ENCODE measurements at regions not wholly inside any gene's neighbourhood (a gene's known extent, or its start where the extent isn't known, plus 50 kb on each side); places are given as distances from the start of the nearest gene placed in this dataset.

DNA sequence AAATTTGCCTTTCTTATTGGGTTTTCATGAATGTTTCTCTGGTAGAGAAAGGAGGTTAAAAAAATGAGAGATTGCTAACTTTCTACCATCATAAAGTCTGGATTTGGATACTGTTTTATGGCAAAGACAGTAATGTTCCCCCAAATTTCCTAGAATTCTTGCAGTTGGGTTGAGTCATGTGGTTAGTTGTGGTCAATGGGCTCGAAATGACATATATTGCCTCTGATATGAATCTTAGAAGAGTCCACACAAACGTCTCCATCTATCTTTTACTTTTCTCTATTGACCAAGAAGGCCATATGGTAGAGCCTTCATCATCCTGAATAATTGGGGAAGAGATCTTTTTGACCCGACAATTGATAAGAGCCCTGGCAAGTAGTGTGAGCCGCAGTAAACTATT, 119.5 kb upstream of the PMCH start:
- H3K9me3 ChIP-seq (ENCODE audit: insufficient read depth in 2 of 2, low read depth in 1 of 2, low read length in 1 of 2): peaks cover 0 to 2% of the 10 kb centered on the region in 2 experiments; a peak in 1 of 4 replicates
- H3K23me2 ChIP-seq (ENCODE audit: low read depth, low read length): no peaks in the 10 kb centered on the region
- H3K79me1 ChIP-seq (ENCODE audit: low read depth, low read length): no peaks in the 10 kb centered on the region
- no peaks in the 10 kb centered on the region for H3K36me3 ChIP-seq (ENCODE audit: control insufficient read depth in 2 of 4, insufficient read depth in 4 of 4, low read length in 3 of 4)
- no peaks in the 10 kb centered on the region; a peak in 1 of 7 replicates for H3K4me1 ChIP-seq (replicated peaks in 1 of 4; ENCODE audit: control insufficient read depth in 3 of 4, insufficient read depth in 4 of 4, low read length in 3 of 4)
- H3K9ac ChIP-seq (replicated peaks in 1 of 4; ENCODE audit: extremely low read depth in 1 of 4, low read depth in 3 of 4, low read length in 3 of 4): no peak overlapping the region
- H3K27me3 ChIP-seq (replicated peaks in 1 of 4; ENCODE audit: control insufficient read depth in 3 of 4, extremely low read depth in 1 of 4, insufficient read depth in 3 of 4, low read length in 3 of 4): no peaks in the 10 kb centered on the region
- H2AFZ ChIP-seq (ENCODE audit: low read length): no peak overlapping the region
- ChIA-PET POLR2A (ENCODE audit: partially characterized antibody) (no interaction called here), CTCF (ENCODE audit: partially characterized antibody) (no interaction called here)
- no peak overlapping the region for H2BK15ac ChIP-seq (ENCODE audit: low read length)
- H3K56ac ChIP-seq (replicated peaks; ENCODE audit: insufficient read length, low read depth, low read length): no peak overlapping the region
- FAIRE-seq: no peak
- H2BK120ac ChIP-seq (replicated peaks; ENCODE audit: low read depth, low read length): no peak overlapping the region
- no peaks in the 10 kb centered on the region for H3K79me2 ChIP-seq (ENCODE audit: control insufficient read depth in 1 of 2, insufficient read depth in 2 of 2, low read length in 2 of 2)
- no peak overlapping the region for H4K91ac ChIP-seq (replicated peaks; ENCODE audit: insufficient read length, low read length)
- no peak overlapping the region for H2AK5ac ChIP-seq (ENCODE audit: low read depth, low read length)
- no peak overlapping the region for H3K18ac ChIP-seq (ENCODE audit: extremely low read depth, low read length)
- no peak overlapping the region for H4K8ac ChIP-seq (ENCODE audit: extremely low read depth, insufficient read depth, low read length)
- no peak overlapping the region for H4K5ac ChIP-seq (ENCODE audit: insufficient read length, low read depth, low read length)
- H3K4ac ChIP-seq (replicated peaks; ENCODE audit: insufficient read length, low read depth, low read length): no peak overlapping the region
- no peaks in the 10 kb centered on the region for H4K20me1 ChIP-seq (replicated peaks in 1 of 2; ENCODE audit: control insufficient read depth in 1 of 2, insufficient read depth in 2 of 2, low read length in 2 of 2)
- no peak overlapping the region for H3K14ac ChIP-seq (ENCODE audit: insufficient read length)
- 83% methylated on average over 4 of the region's 4 CpGs; no CpG with 5 or more reads in 1 of the 2 experiments for WGBS, 2 experiments (ENCODE audit: extremely low coverage in 1 of 2, insufficient coverage in 1 of 2, insufficient read length in 1 of 2, insufficient replicate concordance in 2 of 2, low coverage in 1 of 2, low lambda C conversion rate in 2 of 2, missing lambda C conversion rate in 1 of 2)
- no peak overlapping the region for H3K4me2 ChIP-seq (ENCODE audit: insufficient read depth in 1 of 2, low read depth in 2 of 2, low read length in 2 of 2)
- DNase-seq (ENCODE audit: low read depth in 1 of 2, low spot score in 2 of 2): no peak
- no peak overlapping the region for H3K4me3 ChIP-seq (ENCODE audit: extremely low read depth in 1 of 4, insufficient read depth in 2 of 4, low read depth in 3 of 4, low read length in 4 of 4)
- no peak overlapping the region for H2BK12ac ChIP-seq (ENCODE audit: low read depth, low read length)
- no peak overlapping the region for H2BK20ac ChIP-seq (ENCODE audit: low read length)
- no peak overlapping the region for H3K27ac ChIP-seq (ENCODE audit: low read depth, low read length)
- H3K23ac ChIP-seq (ENCODE audit: insufficient read length): no peak overlapping the region
- H2BK5ac ChIP-seq (ENCODE audit: low read depth, low read length): no peak overlapping the region
- no peak for TF ChIP-seq SRF (IDR thresholded peaks at IDR 0.05; ENCODE audit: low read depth, low read length)
- no peak for TF ChIP-seq SP4 (IDR thresholded peaks at IDR 0.05; ENCODE audit: low read length)
- TF ChIP-seq RFX5 (IDR thresholded peaks at IDR 0.05; ENCODE audit: borderline replicate concordance, low read depth, low read length): no peak
- no peak for TF ChIP-seq JUN (IDR thresholded peaks at IDR 0.05; ENCODE audit: low read depth, low read length)
- TF ChIP-seq EZH2 (IDR thresholded peaks at IDR 0.05; ENCODE audit: low read depth, low read length, severe bottlenecking): no peak
- TF ChIP-seq, protein P1, sequence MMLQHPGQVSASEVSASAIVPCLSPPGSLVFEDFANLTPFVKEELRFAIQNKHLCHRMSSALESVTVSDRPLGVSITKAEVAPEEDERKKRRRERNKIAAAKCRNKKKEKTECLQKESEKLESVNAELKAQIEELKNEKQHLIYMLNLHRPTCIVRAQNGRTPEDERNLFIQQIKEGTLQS (IDR thresholded peaks at IDR 0.05; ENCODE audit: insufficient read depth, low read depth, low read length): no peak
- TF ChIP-seq KDM4A (IDR thresholded peaks at IDR 0.05; ENCODE audit: low read depth, low read length, severe bottlenecking): no peak
- TF ChIP-seq RAD21 (IDR thresholded peaks at IDR 0.05 in 1 of 2, conservative IDR thresholded peaks at IDR 0.05 in 1 of 2; ENCODE audit: low read depth in 2 of 2, low read length in 2 of 2): no peak
- no peak for TF ChIP-seq GTF2F1 (IDR thresholded peaks at IDR 0.05; ENCODE audit: borderline replicate concordance, low read depth, low read length)
- TF ChIP-seq MAFK (IDR thresholded peaks at IDR 0.05; ENCODE audit: low read depth, low read length): no peak
- no peak for TF ChIP-seq YY1 (IDR thresholded peaks at IDR 0.05; ENCODE audit: low read depth, low read length)
- TF ChIP-seq, protein P2, sequence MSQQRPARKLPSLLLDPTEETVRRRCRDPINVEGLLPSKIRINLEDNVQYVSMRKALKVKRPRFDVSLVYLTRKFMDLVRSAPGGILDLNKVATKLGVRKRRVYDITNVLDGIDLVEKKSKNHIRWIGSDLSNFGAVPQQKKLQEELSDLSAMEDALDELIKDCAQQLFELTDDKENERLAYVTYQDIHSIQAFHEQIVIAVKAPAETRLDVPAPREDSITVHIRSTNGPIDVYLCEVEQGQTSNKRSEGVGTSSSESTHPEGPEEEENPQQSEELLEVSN (IDR thresholded peaks at IDR 0.05): no peak
- no peak for TF ChIP-seq HDAC6 (IDR thresholded peaks at IDR 0.05; ENCODE audit: low read depth, low read length)
